ENCODE measurements at regions not wholly inside any gene's neighbourhood (a gene's known extent, or its start where the extent isn't known, plus 50 kb on each side); places are given as distances from the start of the nearest gene placed in this dataset.
"Not testable (repeated sequence)": the region's sequence is repeated elsewhere in the genome, so short reads cannot be mapped to it uniquely, and the experiment has no call there.

DNA sequence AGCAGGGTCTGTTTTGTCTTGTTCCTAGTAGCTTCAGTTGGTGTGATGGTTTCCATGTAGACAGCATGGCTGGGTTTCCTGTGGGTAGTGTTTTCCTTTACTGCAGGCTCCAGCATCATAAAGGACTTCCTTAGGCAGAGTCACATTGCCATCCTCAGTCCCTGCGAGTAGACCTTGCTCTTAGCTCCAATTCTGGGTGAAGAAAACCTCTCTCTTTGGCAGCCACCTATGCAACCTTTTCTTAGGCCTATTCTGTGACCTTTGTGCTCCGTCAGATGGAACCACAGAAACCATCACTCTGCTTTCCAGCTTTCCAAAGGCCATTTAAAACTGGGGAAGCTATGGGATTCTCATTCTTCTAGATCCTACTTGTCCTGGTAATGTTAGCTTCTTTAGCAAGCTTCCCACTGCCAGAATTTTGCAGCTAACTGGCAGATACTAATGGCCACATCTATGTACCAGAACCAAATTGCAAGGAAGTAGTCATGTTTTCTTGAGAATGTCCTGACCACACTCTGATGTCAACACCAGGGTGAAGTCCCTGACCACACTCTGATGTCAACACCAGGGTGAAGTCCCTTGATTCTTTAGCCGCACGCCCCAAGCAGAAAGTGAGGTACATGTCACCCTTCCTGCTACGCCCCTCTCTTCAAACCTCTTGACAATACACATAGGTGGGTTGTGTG, 646.6 kb upstream of the HS3ST5 start:
- Histone ChIP-seq H3K9ac (ENCODE audit: low read length in 2 of 2) (no peak overlapping the region), H3K27me3 (ENCODE audit: control insufficient read depth in 1 of 2, insufficient read depth in 2 of 2, low read length in 2 of 2) (no peaks in the 10 kb centered on the region)

GRCh38 chr6:114987281-114987680, 644.5 kb upstream of the HS3ST5 start:
- Histone ChIP-seq H3K4me3 (ENCODE audit: low read length in 2 of 2) (no peak overlapping the region), H3K27me3 (ENCODE audit: control insufficient read depth in 1 of 2, insufficient read depth in 2 of 2, low read length in 2 of 2) (no peaks in the 10 kb centered on the region), H3K4me1 (ENCODE audit: control insufficient read depth, insufficient read depth, low read length) (no peaks in the 10 kb centered on the region), H3K9ac (ENCODE audit: low read length in 2 of 2) (no peak overlapping the region), H3K27ac (ENCODE audit: low read length) (no peak overlapping the region), H3K36me3 (ENCODE audit: control insufficient read depth in 2 of 2, insufficient read depth in 2 of 2, low read length in 2 of 2) (no peaks in the 10 kb centered on the region), H3K9me3 (ENCODE audit: control insufficient read depth in 2 of 2, low read length in 2 of 2) (no peaks in the 10 kb centered on the region)

More for the DNA sequence above, 646.6 kb upstream of the HS3ST5 start:
- Histone ChIP-seq H3K4me1 (ENCODE audit: control insufficient read depth, insufficient read depth, low read length) (no peaks in the 10 kb centered on the region), H3K9me3 (ENCODE audit: control insufficient read depth in 2 of 2, low read length in 2 of 2) (no peaks in the 10 kb centered on the region), H3K4me3 (ENCODE audit: low read length in 2 of 2) (no peak overlapping the region), H3K36me3 (ENCODE audit: control insufficient read depth in 2 of 2, insufficient read depth in 2 of 2, low read length in 2 of 2) (no peaks in the 10 kb centered on the region), H3K27ac (ENCODE audit: low read length) (no peak overlapping the region)

DNA sequence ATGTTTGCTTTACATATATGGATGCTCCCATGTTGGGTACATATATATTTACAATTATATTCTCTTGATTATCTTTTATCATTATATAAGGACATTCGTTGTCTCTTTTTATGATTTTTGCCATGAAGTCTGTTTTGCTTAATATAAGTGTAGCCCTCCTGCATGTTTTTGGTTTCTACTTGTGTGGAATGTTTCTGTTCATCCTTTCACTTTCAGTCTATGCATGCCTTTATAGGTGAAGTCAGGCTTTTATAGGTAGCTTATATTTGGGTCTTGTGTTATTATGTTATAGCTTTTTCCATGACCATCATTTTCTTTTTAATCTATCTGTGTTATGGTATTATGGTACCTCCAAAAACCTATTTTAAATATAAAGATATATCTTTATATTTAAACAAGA, 612.5 kb upstream of the HS3ST5 start:
- no peak overlapping the region for H3K4me3 ChIP-seq (ENCODE audit: low read length in 2 of 2)
- H3K27me3 ChIP-seq (ENCODE audit: control insufficient read depth in 1 of 2, insufficient read depth in 2 of 2, low read length in 2 of 2): no peaks in the 10 kb centered on the region
- H3K4me1 ChIP-seq (ENCODE audit: control insufficient read depth, insufficient read depth, low read length): no peaks in the 10 kb centered on the region
- no peak overlapping the region for H3K9ac ChIP-seq (ENCODE audit: low read length in 2 of 2)
- no peak overlapping the region for H3K27ac ChIP-seq (ENCODE audit: low read length)
- no peaks in the 10 kb centered on the region for H3K9me3 ChIP-seq (ENCODE audit: control insufficient read depth in 2 of 2, low read length in 2 of 2)
- no peaks in the 10 kb centered on the region for H3K36me3 ChIP-seq (ENCODE audit: control insufficient read depth in 2 of 2, insufficient read depth in 2 of 2, low read length in 2 of 2)

DNA sequence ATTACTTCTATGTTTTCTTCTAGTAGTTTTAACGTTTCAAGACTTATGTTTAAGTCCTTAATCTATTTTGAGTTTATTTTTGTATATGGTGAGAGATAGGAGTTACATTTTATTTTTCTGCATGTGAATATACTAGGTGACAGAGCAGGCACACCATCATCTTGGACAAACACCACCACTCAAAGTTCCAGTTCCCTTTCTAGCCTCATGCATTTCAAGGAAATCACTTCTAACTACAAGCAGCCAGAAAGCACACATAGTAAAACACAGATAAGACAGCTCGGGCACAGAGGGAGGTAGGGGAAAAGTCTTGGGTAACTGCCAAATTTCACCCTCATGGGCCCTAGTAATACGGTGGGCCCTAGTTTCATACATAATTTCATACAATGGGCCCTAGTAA, 609.4 kb upstream of the HS3ST5 start:
- Histone ChIP-seq H3K27me3 (ENCODE audit: control insufficient read depth in 1 of 2, insufficient read depth in 2 of 2, low read length in 2 of 2) (no peaks in the 10 kb centered on the region), H3K4me3 (ENCODE audit: low read length in 2 of 2) (no peak overlapping the region), H3K9ac (ENCODE audit: low read length in 2 of 2) (no peak overlapping the region)

DNA sequence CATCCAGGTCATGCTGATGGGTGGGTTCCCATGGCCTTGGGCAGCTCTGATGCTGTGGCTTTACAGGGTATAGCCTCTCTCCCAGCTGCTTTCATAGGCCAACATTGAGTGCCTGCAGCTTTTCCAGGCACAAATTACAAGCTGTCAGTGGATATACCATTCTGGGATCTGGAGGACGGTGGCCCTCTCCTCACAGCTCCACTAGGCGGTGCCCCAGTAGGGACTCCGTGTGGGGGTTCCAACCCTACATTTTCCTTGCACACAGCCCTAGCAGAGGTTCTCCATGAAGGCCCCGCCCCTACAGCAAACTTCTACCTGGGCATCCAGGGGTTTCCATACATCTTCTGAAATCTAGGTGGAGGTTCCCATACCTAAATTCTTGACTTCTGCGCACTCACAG, 602.6 kb upstream of the HS3ST5 start:
- H3K9ac ChIP-seq (ENCODE audit: low read length in 2 of 2): no peak overlapping the region
- H3K27me3 ChIP-seq (ENCODE audit: control insufficient read depth in 1 of 2, insufficient read depth in 2 of 2, low read length in 2 of 2): no peaks in the 10 kb centered on the region
- no peaks in the 10 kb centered on the region for H3K36me3 ChIP-seq (ENCODE audit: control insufficient read depth in 2 of 2, insufficient read depth in 2 of 2, low read length in 2 of 2)
- no peak overlapping the region for H3K4me3 ChIP-seq (ENCODE audit: low read length in 2 of 2)
- H3K27ac ChIP-seq (ENCODE audit: low read length): no peak overlapping the region
- H3K4me1 ChIP-seq (ENCODE audit: control insufficient read depth, insufficient read depth, low read length): no peaks in the 10 kb centered on the region
- H3K9me3 ChIP-seq (ENCODE audit: control insufficient read depth in 2 of 2, low read length in 2 of 2): no peaks in the 10 kb centered on the region

More for the DNA sequence above, 609.4 kb upstream of the HS3ST5 start:
- Histone ChIP-seq H3K4me1 (ENCODE audit: control insufficient read depth, insufficient read depth, low read length) (no peaks in the 10 kb centered on the region), H3K9me3 (ENCODE audit: control insufficient read depth in 2 of 2, low read length in 2 of 2) (no peaks in the 10 kb centered on the region), H3K36me3 (ENCODE audit: control insufficient read depth in 2 of 2, insufficient read depth in 2 of 2, low read length in 2 of 2) (no peaks in the 10 kb centered on the region), H3K27ac (ENCODE audit: low read length) (no peak overlapping the region)

DNA sequence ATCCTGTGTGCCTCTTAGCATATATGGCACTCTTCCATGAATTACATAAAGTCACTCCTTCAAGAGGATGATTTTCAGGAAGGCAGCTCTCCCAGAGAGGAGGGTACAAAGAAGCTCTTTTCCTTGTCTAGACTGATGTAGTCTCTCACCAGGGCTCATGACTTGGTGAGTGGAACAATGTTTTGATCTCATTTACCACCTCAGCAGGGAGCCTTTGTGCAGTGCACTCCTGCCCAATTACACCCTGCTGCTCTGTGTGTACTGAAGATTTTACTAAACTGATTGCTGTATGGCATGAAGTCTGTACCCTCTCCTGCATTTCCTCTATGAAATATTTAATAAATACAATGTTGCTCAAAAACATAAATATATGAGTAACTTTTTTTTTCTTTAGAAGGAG, 598.3 kb upstream of the HS3ST5 start:
- Histone ChIP-seq H3K27ac (ENCODE audit: low read length) (no peak overlapping the region), H3K27me3 (ENCODE audit: control insufficient read depth in 1 of 2, insufficient read depth in 2 of 2, low read length in 2 of 2) (no peaks in the 10 kb centered on the region), H3K36me3 (ENCODE audit: control insufficient read depth in 2 of 2, insufficient read depth in 2 of 2, low read length in 2 of 2) (no peaks in the 10 kb centered on the region), H3K4me1 (ENCODE audit: control insufficient read depth, insufficient read depth, low read length) (no peaks in the 10 kb centered on the region), H3K9me3 (ENCODE audit: control insufficient read depth in 2 of 2, low read length in 2 of 2) (no peaks in the 10 kb centered on the region), H3K4me3 (ENCODE audit: low read length in 2 of 2) (no peak overlapping the region), H3K9ac (ENCODE audit: low read length in 2 of 2) (no peak overlapping the region)

DNA sequence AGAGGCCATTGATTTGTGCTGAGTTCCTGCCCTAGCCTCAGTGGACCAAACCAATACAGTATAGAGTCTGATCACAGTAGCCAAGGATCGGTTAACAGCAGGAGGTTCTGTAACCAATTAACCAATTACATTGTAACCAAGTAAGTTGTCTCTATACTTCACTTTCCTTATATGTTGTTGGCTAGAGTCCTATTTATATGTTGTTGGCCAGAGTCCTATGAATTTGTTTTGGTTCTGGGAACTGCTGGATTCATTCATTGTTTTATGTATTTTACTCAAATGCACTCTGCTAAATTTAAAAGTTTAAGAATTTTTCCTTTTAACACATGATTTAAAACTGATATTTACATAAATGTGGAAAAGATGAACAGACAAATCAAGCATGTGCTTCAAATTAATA, 597.4 kb upstream of the HS3ST5 start:
- Histone ChIP-seq H3K4me3 (ENCODE audit: low read length in 2 of 2) (no peak overlapping the region), H3K27ac (ENCODE audit: low read length) (no peak overlapping the region), H3K9me3 (ENCODE audit: control insufficient read depth in 2 of 2, low read length in 2 of 2) (no peaks in the 10 kb centered on the region), H3K27me3 (ENCODE audit: control insufficient read depth in 1 of 2, insufficient read depth in 2 of 2, low read length in 2 of 2) (no peaks in the 10 kb centered on the region), H3K9ac (ENCODE audit: low read length in 2 of 2) (no peak overlapping the region), H3K4me1 (ENCODE audit: control insufficient read depth, insufficient read depth, low read length) (no peaks in the 10 kb centered on the region), H3K36me3 (ENCODE audit: control insufficient read depth in 2 of 2, insufficient read depth in 2 of 2, low read length in 2 of 2) (no peaks in the 10 kb centered on the region)

- Histone ChIP-seq H3K36me3 (ENCODE audit: control insufficient read depth in 2 of 2, insufficient read depth in 2 of 2, low read length in 2 of 2) (no peaks in the 10 kb centered on the region), H3K4me1 (ENCODE audit: control insufficient read depth, insufficient read depth, low read length) (no peaks in the 10 kb centered on the region), H3K4me3 (ENCODE audit: low read length in 2 of 2) (no peak overlapping the region), H3K27me3 (ENCODE audit: control insufficient read depth in 1 of 2, insufficient read depth in 2 of 2, low read length in 2 of 2) (no peaks in the 10 kb centered on the region), H3K9ac (ENCODE audit: low read length in 2 of 2) (no peak overlapping the region), H3K9me3 (ENCODE audit: control insufficient read depth in 2 of 2, low read length in 2 of 2) (no peaks in the 10 kb centered on the region), H3K27ac (ENCODE audit: low read length) (no peak overlapping the region)
Observed at GRCh38 chr6:114939630-114940029, 596.8 kb upstream of the HS3ST5 start.

GRCh38 chr6:114936080-114936479, 593.3 kb upstream of the HS3ST5 start:
- H3K4me3 ChIP-seq (ENCODE audit: low read length in 2 of 2): no peak overlapping the region
- H3K27me3 ChIP-seq (ENCODE audit: control insufficient read depth in 1 of 2, insufficient read depth in 2 of 2, low read length in 2 of 2): no peaks in the 10 kb centered on the region
- H3K9me3 ChIP-seq (ENCODE audit: control insufficient read depth in 2 of 2, low read length in 2 of 2): no peaks in the 10 kb centered on the region

DNA sequence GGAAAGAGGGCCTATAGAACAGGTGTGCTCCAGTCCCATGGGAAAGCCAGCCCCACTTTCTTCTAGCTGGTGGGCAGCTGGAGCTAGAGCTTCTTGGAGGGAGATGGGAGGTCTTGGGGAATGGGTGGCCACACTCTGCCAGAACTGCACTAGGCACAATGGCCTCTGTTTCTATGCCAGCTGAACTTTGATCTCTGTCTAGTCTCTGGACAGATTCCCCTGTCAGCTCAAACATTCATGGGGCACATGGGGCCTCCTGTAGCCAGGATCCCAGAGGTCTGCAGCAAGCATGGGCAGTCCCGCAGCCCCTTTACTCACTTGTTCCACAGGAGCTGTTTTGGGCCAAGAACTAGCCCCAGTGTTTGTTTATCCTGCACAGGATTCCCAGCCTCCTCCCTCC, 591.3 kb upstream of the HS3ST5 start:
- Histone ChIP-seq H3K27me3 (ENCODE audit: control insufficient read depth in 1 of 2, insufficient read depth in 2 of 2, low read length in 2 of 2) (no peaks in the 10 kb centered on the region), H3K4me3 (ENCODE audit: low read length in 2 of 2) (no peak overlapping the region), H3K9ac (ENCODE audit: low read length in 2 of 2) (no peak overlapping the region), H3K9me3 (ENCODE audit: control insufficient read depth in 2 of 2, low read length in 2 of 2) (no peaks in the 10 kb centered on the region), H3K36me3 (ENCODE audit: control insufficient read depth in 2 of 2, insufficient read depth in 2 of 2, low read length in 2 of 2) (no peaks in the 10 kb centered on the region), H3K4me1 (ENCODE audit: control insufficient read depth, insufficient read depth, low read length) (no peaks in the 10 kb centered on the region), H3K27ac (ENCODE audit: low read length) (no peak overlapping the region)

More at GRCh38 chr6:114936080-114936479, 593.3 kb upstream of the HS3ST5 start:
- Histone ChIP-seq H3K4me1 (ENCODE audit: control insufficient read depth, insufficient read depth, low read length) (no peaks in the 10 kb centered on the region), H3K27ac (ENCODE audit: low read length) (no peak overlapping the region), H3K9ac (ENCODE audit: low read length in 2 of 2) (no peak overlapping the region), H3K36me3 (ENCODE audit: control insufficient read depth in 2 of 2, insufficient read depth in 2 of 2, low read length in 2 of 2) (no peaks in the 10 kb centered on the region)

- H3K9ac ChIP-seq (ENCODE audit: low read length in 2 of 2); H3K36me3 ChIP-seq (ENCODE audit: control insufficient read depth in 2 of 2, insufficient read depth in 2 of 2, low read length in 2 of 2); H3K4me3 ChIP-seq (ENCODE audit: low read length in 2 of 2); H3K4me1 ChIP-seq (ENCODE audit: control insufficient read depth, insufficient read depth, low read length); H3K9me3 ChIP-seq (ENCODE audit: control insufficient read depth in 2 of 2, low read length in 2 of 2); H3K27me3 ChIP-seq (ENCODE audit: control insufficient read depth in 1 of 2, insufficient read depth in 2 of 2, low read length in 2 of 2); H3K27ac ChIP-seq (ENCODE audit: low read length): not testable (repeated sequence)
Observed at GRCh38 chr6:114928731-114929130, 585.9 kb upstream of the HS3ST5 start.

Measured in stomach smooth muscle (tissue), 2 donors.